ENCODE measurements at regions not wholly inside any gene's neighbourhood (a gene's known extent, or its start where the extent isn't known, plus 50 kb on each side); places are given as distances from the start of the nearest gene placed in this dataset.

GRCh38 chr1:81458186-81458585 lies 342.5 kb upstream of the ADGRL2 start:
- TF ChIP-seq CTCF (IDR thresholded peaks at IDR 0.05): no peak
- no peak for TF ChIP-seq SIN3A (IDR thresholded peaks at IDR 0.05; ENCODE audit: borderline replicate concordance, insufficient read depth, low read depth, low read length)
- no peak for TF ChIP-seq TCF7L2 (IDR thresholded peaks at IDR 0.05; ENCODE audit: low read depth, low read length)
- no peak for TF ChIP-seq REST (IDR thresholded peaks at IDR 0.05; ENCODE audit: insufficient read depth in 1 of 2, low read depth in 2 of 2, low read length in 1 of 2)

Measured in Panc1 (cell line).